Transverse colon (tissue), 3 donors: ENCODE measurements at regions not wholly inside any gene's neighbourhood (a gene's known extent, or its start where the extent isn't known, plus 50 kb on each side); places are given as distances from the start of the nearest gene placed in this dataset.

Experiments
- CTCF ChIP-seq, 5 experiments: fragments of 200-600 bp in 3 of 5; fragments of 450-650 bp in 2 of 5; sonication (generic) in 3 of 5; IDR thresholded peaks; 1 replicate in 2 of 5; 2 replicates in 3 of 5; pipeline ENCODE4 v1.5.1; 2016 to 2017; ENCODE audit warnings: antibody characterized with exemption in 5 of 5, inconsistent platforms in 3 of 5, mild to moderate bottlenecking in 2 of 5, moderate library complexity in 1 of 5
- POLR2A ChIP-seq: fragments of 450-650 bp; IDR thresholded peaks from one replicate; pipeline ENCODE4 v1.6.1; 2016; ENCODE audit warnings: antibody characterized with exemption, mild to moderate bottlenecking, moderate library complexity

GRCh38 chr11:37657645-37658044, 1059.6 kb upstream of the RAG2 start:
- TF ChIP-seq POLR2A: no peak
- TF ChIP-seq CTCF (IDR thresholded peaks at IDR 0.05): no peak
